Sigmoid colon (tissue), 6 donors: ENCODE measurements at regions not wholly inside any gene's neighbourhood (a gene's known extent, or its start where the extent isn't known, plus 50 kb on each side); places are given as distances from the start of the nearest gene placed in this dataset.

Experiments
- DNase-seq: peaks from one replicate; pipeline ENCODE4 v3.0.0-alpha.2; 2019
- H3K27ac ChIP-seq, 4 donors: fragments of 200-600 bp; sonication (generic); one replicate each; pipeline ENCODE4 v1.5.1; 2016 to 2019; ENCODE audit warnings: mild to moderate bottlenecking in 1 of 4
- H3K27me3 ChIP-seq, 3 donors: fragments of 200-600 bp; sonication (generic); one replicate each; pipeline ENCODE4 v1.5.1; 2019; ENCODE audit warnings: mild to moderate bottlenecking in 1 of 3
- H3K36me3 ChIP-seq, 4 donors: fragments of 200-600 bp; sonication (generic); one replicate each; pipeline ENCODE4 v1.5.1; 2016 to 2019
- H3K4me1 ChIP-seq, 4 donors: fragments of 200-600 bp; sonication (generic); one replicate each; pipeline ENCODE4 v1.5.1; 2017 to 2019
- H3K4me3 ChIP-seq, 4 donors: fragments of 200-600 bp; sonication (generic); one replicate each; pipeline ENCODE4 v1.5.1; 2017 to 2019; ENCODE audit warnings: mild to moderate bottlenecking in 2 of 4, moderate library complexity in 1 of 4
- H3K9me3 ChIP-seq, 4 donors: fragments of 200-600 bp in 3 of 4; sonication (generic) in 3 of 4; one replicate each; pipeline versions ENCODE4 v1.5.1 to v1.6.1; 2013 to 2019
- CTCF ChIP-seq, 4 experiments: fragments of 450-650 bp in 3 of 4; fragments of 200-600 bp in 1 of 4; IDR thresholded peaks; one replicate each; pipeline ENCODE4 v1.5.1; 2016 to 2019; ENCODE audit warnings: antibody characterized with exemption in 4 of 4, mild to moderate bottlenecking in 3 of 4, moderate library complexity in 2 of 4
- EP300 ChIP-seq, 4 donors: sonication (generic); formaldehyde crosslinking; IDR thresholded peaks; one replicate each; pipeline ENCODE4 v1.6.1; 2017; ENCODE audit warnings: antibody characterized with exemption in 4 of 4
- POLR2A ChIP-seq, 2 donors: fragments of 450-650 bp; IDR thresholded peaks; one replicate each; pipeline ENCODE4 v1.6.1; 2016; ENCODE audit warnings: antibody characterized with exemption in 2 of 2, mild to moderate bottlenecking in 2 of 2, moderate library complexity in 2 of 2
- POLR2AphosphoS5 ChIP-seq, 4 donors: sonication (generic); formaldehyde crosslinking; IDR thresholded peaks; one replicate each; pipeline ENCODE4 v1.6.1; 2017; ENCODE audit warnings: antibody characterized with exemption in 4 of 4
- WGBS, 2 donors: extraction: QIAGEN DNeasy Blood & Tissue Kit; methylation state at CpG; one replicate each; pipeline ENCODE4 v1.1.7; 2013; 5-methylcytosine and 5-hydroxymethylcytosine counted together
- intact Hi-C: fragments of 100-400 bp; cut with DNase I; formaldehyde crosslinking; loops from one replicate; pipeline ENCODE4 v1.15.1; 2023
- donor health status: healthy with polysubstance abuse.
- donor health status: healthy.

GRCh38 chr6:126113261-126113660, 126.9 kb downstream of the TRMT11 start:
- TF ChIP-seq POLR2A (IDR thresholded peaks at IDR 0.05) (no peak), CTCF (IDR thresholded peaks at IDR 0.05) (no peak), POLR2AphosphoS5 (IDR thresholded peaks at IDR 0.05) (no peak), EP300 (IDR thresholded peaks at IDR 0.05) (no peak)
- no peaks in the 10 kb centered on the region for H3K27me3 ChIP-seq
- H3K36me3 ChIP-seq, result peaks cover 0 to 6% (median 0%) of the 10 kb centered on the region in 4 donors
- intact Hi-C loops, result no loop called here
- no peak for DNase-seq
- H3K4me3 ChIP-seq, result no peak overlapping the region
- WGBS, 2 donors, result 96% methylated on average over 1 of the region's 1 CpG
- H3K4me1 ChIP-seq, result peaks cover 0 to 1% (median under 1%) of the 10 kb centered on the region in 4 donors
- no peaks in the 10 kb centered on the region for H3K9me3 ChIP-seq
- H3K27ac ChIP-seq, result no peak overlapping the region

- H3K27me3 ChIP-seq, result no peaks in the 10 kb centered on the region
- intact Hi-C loops, result no loop called here
- no peak for DNase-seq
- H3K9me3 ChIP-seq, result no peaks in the 10 kb centered on the region
- no peak overlapping the region for H3K4me3 ChIP-seq
- H3K4me1 ChIP-seq, result no peaks in the 10 kb centered on the region
- WGBS, 2 donors, result 92 to 95% methylated on average over 2 of the region's 2 CpGs
- no peak for TF ChIP-seq EP300 (IDR thresholded peaks at IDR 0.05)
- TF ChIP-seq POLR2A (IDR thresholded peaks at IDR 0.05), result no peak
- H3K27ac ChIP-seq, result no peak overlapping the region
- H3K36me3 ChIP-seq, result peaks cover 0 to 6% (median 0%) of the 10 kb centered on the region in 4 donors
These were observed 130.9 kb downstream of the TRMT11 start for GRCh38 chr6:126117251-126117650.

GRCh38 chr6:126118058-126118755, 131.9 kb downstream of the TRMT11 start:
- Histone ChIP-seq H3K4me1 (no peaks in the 10 kb centered on the region), H3K4me3 (no peak overlapping the region), H3K27me3 (no peaks in the 10 kb centered on the region), H3K9me3 (no peaks in the 10 kb centered on the region), H3K27ac (no peak overlapping the region), H3K36me3 (peaks cover 0 to 6% (median 0%) of the 10 kb centered on the region in 4 donors)
- DNase-seq, result no peak
- intact Hi-C loops, result no loop called here
- 86% methylated on average over 4 of the region's 4 CpGs for WGBS, 2 donors
- TF ChIP-seq EP300 (IDR thresholded peaks at IDR 0.05), result no peak
- no peak for TF ChIP-seq CTCF (IDR thresholded peaks at IDR 0.05)
- no peak for TF ChIP-seq POLR2AphosphoS5 (IDR thresholded peaks at IDR 0.05)
- no peak for TF ChIP-seq POLR2A (IDR thresholded peaks at IDR 0.05)

- intact Hi-C loops, result no loop called here
- Histone ChIP-seq H3K27me3 (no peaks in the 10 kb centered on the region), H3K4me1 (no peaks in the 10 kb centered on the region), H3K27ac (no peak overlapping the region), H3K36me3 (peaks cover 0 to 6% (median 0%) of the 10 kb centered on the region in 4 donors), H3K9me3 (no peaks in the 10 kb centered on the region), H3K4me3 (no peak overlapping the region)
- TF ChIP-seq EP300 (IDR thresholded peaks at IDR 0.05) (no peak), POLR2A (IDR thresholded peaks at IDR 0.05) (no peak), POLR2AphosphoS5 (IDR thresholded peaks at IDR 0.05) (no peak), CTCF (IDR thresholded peaks at IDR 0.05) (no peak)
- no peak for DNase-seq
- 87 to 95% methylated on average over 2 of the region's 2 CpGs for WGBS, 2 donors
These were observed 132.6 kb downstream of the TRMT11 start for GRCh38 chr6:126118936-126119335.

- Histone ChIP-seq H3K36me3 (no peaks in the 10 kb centered on the region), H3K4me1 (no peaks in the 10 kb centered on the region), H3K27me3 (no peaks in the 10 kb centered on the region), H3K9me3 (no peaks in the 10 kb centered on the region), H3K4me3 (no peak overlapping the region), H3K27ac (no peak overlapping the region)
- intact Hi-C loops, result no loop called here
- WGBS, 2 donors, result 70 to 85% methylated on average over 4 of the region's 4 CpGs
- DNase-seq, result no peak
- TF ChIP-seq EP300 (IDR thresholded peaks at IDR 0.05) (no peak), CTCF (IDR thresholded peaks at IDR 0.05) (no peak), POLR2A (IDR thresholded peaks at IDR 0.05) (no peak), POLR2AphosphoS5 (IDR thresholded peaks at IDR 0.05) (no peak)
These were observed 136.9 kb downstream of the TRMT11 start for GRCh38 chr6:126123226-126123625.
